ENCODE measurements at regions not wholly inside any gene's neighbourhood (a gene's known extent, or its start where the extent isn't known, plus 50 kb on each side); places are given as distances from the start of the nearest gene placed in this dataset.
A peak's percentile ranks its signal among the peaks of the same experiment; 100 is the strongest.

DNA sequence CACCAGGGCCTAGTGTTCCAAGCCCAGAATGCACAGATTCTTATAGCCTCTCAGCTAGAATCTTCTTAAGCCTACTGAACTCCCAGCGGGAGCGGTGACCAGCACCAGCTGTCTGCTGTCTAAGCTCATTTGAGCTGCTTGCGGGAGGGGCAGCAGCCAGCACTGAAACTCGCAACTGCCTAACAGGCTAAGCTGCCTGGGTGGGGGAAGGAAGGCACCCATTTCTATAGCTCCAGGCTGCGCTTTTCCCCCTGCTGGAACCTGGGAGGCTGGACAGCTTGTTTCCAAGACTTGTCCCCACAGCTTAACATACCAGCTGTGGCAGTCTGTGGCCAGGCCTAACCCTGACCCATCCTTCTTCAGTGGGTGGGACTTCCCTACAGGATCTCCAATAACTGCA, 512.9 kb downstream of the EFNA5 start:
- Mint-ChIP-seq H3K4me3 (ENCODE audit: unreplicated experiment) (no peak overlapping the region), H3K36me3 (ENCODE audit: insufficient read depth, unreplicated experiment) (no peaks in the 10 kb centered on the region), H3K9me3 (ENCODE audit: unreplicated experiment) (peaks cover 9% of the 10 kb centered on the region), H3K4me1 (ENCODE audit: insufficient read depth, unreplicated experiment) (no peaks in the 10 kb centered on the region), H3K27ac (ENCODE audit: low read depth, unreplicated experiment) (no peak overlapping the region), H3K27me3 (ENCODE audit: insufficient read depth, unreplicated experiment) (no peaks in the 10 kb centered on the region)
- CTCF ChIA-PET, result no interaction called here
- no peak for DNase-seq (ENCODE audit: unreplicated experiment)
- POLR2A ChIA-PET, result no interaction called here
- intact Hi-C loops (cut with micrococcal nuclease), result no loop called here
- no TSS peak for BruUV-seq (replicated peaks)
- TF ChIP-seq, protein P1, sequence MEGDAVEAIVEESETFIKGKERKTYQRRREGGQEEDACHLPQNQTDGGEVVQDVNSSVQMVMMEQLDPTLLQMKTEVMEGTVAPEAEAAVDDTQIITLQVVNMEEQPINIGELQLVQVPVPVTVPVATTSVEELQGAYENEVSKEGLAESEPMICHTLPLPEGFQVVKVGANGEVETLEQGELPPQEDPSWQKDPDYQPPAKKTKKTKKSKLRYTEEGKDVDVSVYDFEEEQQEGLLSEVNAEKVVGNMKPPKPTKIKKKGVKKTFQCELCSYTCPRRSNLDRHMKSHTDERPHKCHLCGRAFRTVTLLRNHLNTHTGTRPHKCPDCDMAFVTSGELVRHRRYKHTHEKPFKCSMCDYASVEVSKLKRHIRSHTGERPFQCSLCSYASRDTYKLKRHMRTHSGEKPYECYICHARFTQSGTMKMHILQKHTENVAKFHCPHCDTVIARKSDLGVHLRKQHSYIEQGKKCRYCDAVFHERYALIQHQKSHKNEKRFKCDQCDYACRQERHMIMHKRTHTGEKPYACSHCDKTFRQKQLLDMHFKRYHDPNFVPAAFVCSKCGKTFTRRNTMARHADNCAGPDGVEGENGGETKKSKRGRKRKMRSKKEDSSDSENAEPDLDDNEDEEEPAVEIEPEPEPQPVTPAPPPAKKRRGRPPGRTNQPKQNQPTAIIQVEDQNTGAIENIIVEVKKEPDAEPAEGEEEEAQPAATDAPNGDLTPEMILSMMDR (IDR thresholded peaks at IDR 0.05; ENCODE audit: unreplicated experiment), result no peak

DNA sequence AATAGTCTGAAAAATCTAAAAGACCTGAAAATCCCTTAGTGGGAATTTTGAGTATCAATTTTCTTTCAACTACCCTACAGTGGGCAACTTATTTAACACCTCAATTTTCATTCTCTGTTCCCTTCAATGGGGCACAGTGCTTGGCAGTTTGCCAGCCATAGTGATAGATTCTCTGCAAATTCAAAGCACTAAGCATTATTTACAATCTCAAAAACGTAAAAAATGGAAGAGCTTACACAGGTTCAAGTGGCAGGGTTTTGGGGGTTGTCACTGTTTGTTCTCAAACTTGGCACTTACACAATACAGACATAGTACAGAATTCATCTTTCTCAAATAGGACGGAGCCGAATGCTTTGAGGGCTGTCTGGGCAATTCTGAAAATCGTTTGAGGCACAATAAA, 515.0 kb downstream of the EFNA5 start:
- CTCF ChIA-PET, result no interaction called here
- Mint-ChIP-seq H3K27ac (ENCODE audit: low read depth, unreplicated experiment) (no peak overlapping the region), H3K27me3 (ENCODE audit: insufficient read depth, unreplicated experiment) (no peaks in the 10 kb centered on the region), H3K4me3 (ENCODE audit: unreplicated experiment) (no peak overlapping the region), H3K4me1 (ENCODE audit: insufficient read depth, unreplicated experiment) (no peaks in the 10 kb centered on the region), H3K9me3 (ENCODE audit: unreplicated experiment) (peaks cover 5% of the 10 kb centered on the region), H3K36me3 (ENCODE audit: insufficient read depth, unreplicated experiment) (no peaks in the 10 kb centered on the region)
- BruUV-seq (replicated peaks), result no TSS peak
- TF ChIP-seq, protein P1 (IDR thresholded peaks at IDR 0.05; ENCODE audit: unreplicated experiment), result no peak
- DNase-seq (ENCODE audit: unreplicated experiment), result peak; percentile 1
- POLR2A ChIA-PET, result no interaction called here
- intact Hi-C loops (cut with micrococcal nuclease), result no loop called here

DNA sequence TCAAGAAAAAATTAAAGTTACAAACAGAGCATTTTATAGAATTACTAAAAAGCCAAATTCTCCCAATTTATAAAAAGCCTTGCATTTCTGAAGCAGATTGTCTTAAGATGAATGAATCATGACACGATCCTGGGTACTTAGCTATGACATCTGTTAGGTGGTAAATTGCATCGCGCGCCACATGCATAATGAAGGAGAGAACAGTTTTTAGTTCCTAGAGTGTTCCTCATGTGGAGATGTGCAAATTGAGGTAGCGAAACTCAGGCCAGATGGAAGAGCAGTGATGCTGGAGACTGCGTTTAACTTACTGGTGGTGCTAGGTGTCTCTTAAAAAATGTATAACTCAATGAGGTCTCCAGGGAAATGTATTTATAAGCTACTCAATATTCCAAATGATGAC, 516.1 kb downstream of the EFNA5 start:
- Mint-ChIP-seq H3K4me1 (ENCODE audit: insufficient read depth, unreplicated experiment) (no peaks in the 10 kb centered on the region), H3K27ac (ENCODE audit: low read depth, unreplicated experiment) (no peak overlapping the region), H3K36me3 (ENCODE audit: insufficient read depth, unreplicated experiment) (no peaks in the 10 kb centered on the region), H3K9me3 (ENCODE audit: unreplicated experiment) (no peaks in the 10 kb centered on the region), H3K4me3 (ENCODE audit: unreplicated experiment) (no peak overlapping the region), H3K27me3 (ENCODE audit: insufficient read depth, unreplicated experiment) (no peaks in the 10 kb centered on the region)
- ChIA-PET POLR2A (no interaction called here), CTCF (no interaction called here)
- no TSS peak for BruUV-seq (replicated peaks)
- TF ChIP-seq, protein P1 (IDR thresholded peaks at IDR 0.05; ENCODE audit: unreplicated experiment), result no peak
- intact Hi-C loops (cut with micrococcal nuclease), result no loop called here
- DNase-seq (ENCODE audit: unreplicated experiment), result no peak

DNA sequence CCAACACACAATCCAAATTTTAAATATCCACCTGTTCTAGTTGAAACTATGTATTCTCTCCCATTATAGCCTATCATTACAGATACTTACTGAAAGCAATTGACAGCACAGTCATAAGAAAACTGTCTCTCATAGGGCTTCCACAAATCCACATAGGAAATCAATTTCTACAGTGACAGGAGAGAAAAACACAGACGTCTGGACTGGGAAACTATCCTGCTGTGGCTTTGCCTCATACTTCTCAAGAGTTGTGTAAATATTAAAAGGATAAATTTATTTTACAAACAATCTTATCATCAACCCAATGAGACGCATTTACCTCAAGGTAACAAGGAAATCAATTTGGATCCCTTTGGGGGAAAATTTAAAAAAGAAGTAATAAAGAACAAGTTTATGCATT, 517.5 kb downstream of the EFNA5 start:
- H3K27ac Mint-ChIP-seq (ENCODE audit: low read depth, unreplicated experiment), result no peak overlapping the region
- intact Hi-C loops (cut with micrococcal nuclease), result no loop called here
- BruUV-seq (replicated peaks), result no TSS peak
- H3K9me3 Mint-ChIP-seq (ENCODE audit: unreplicated experiment), result no peaks in the 10 kb centered on the region
- H3K4me3 Mint-ChIP-seq (ENCODE audit: unreplicated experiment), result no peak overlapping the region
- H3K4me1 Mint-ChIP-seq (ENCODE audit: insufficient read depth, unreplicated experiment), result no peaks in the 10 kb centered on the region
- CTCF ChIA-PET, result no interaction called here
- POLR2A ChIA-PET, result no interaction called here
- no peaks in the 10 kb centered on the region for H3K27me3 Mint-ChIP-seq (ENCODE audit: insufficient read depth, unreplicated experiment)
- DNase-seq (ENCODE audit: unreplicated experiment), result no peak
- H3K36me3 Mint-ChIP-seq (ENCODE audit: insufficient read depth, unreplicated experiment), result no peaks in the 10 kb centered on the region
- TF ChIP-seq, protein P1 (IDR thresholded peaks at IDR 0.05; ENCODE audit: unreplicated experiment), result no peak

Data from MCF 10A (cell line).